A673 (cell line): ENCODE measurements at regions not wholly inside any gene's neighbourhood (a gene's known extent, or its start where the extent isn't known, plus 50 kb on each side); places are given as distances from the start of the nearest gene placed in this dataset.

Experiments
- BruUV-seq: library from RNA; stranded (reverse); fragments of 400-500 nt; replicated peaks from 2 replicates; lab custom pipeline; 2021; lab: Mats Ljungman, UMichigan
- CTCF ChIA-PET: fragments of 300-600 bp; sonication (Branson Sonifier 250); formaldehyde crosslinking; loops from one replicate; lab custom pipeline; 2022; ENCODE audit warnings: antibody characterized with exemption; lab: Charles Lee
- POLR2A ChIA-PET: fragments of 300-600 bp; sonication (Branson Sonifier 250); formaldehyde crosslinking; loops from one replicate; lab custom pipeline; 2022; ENCODE audit warnings: antibody characterized with exemption; ENCODE audit not compliant: low non-redundant PET; lab: Charles Lee
- DNase-seq: peaks from one replicate; pipeline ENCODE4 v3.0.0-alpha.2; 2015; ENCODE audit warnings: low spot score
- H3K27ac ChIP-seq: fragments of 200-600 bp; sonication (generic); 2 replicates; pipeline ENCODE4 v1.5.1; 2016; ENCODE audit warnings: mixed run types, low read depth, mild to moderate bottlenecking, mixed read lengths, antibody characterized with exemption, low read length; ENCODE audit not compliant: poor library complexity, severe bottlenecking
- H3K27me3 ChIP-seq: fragments of 200-600 bp; sonication (generic); replicated peaks from 2 replicates; pipeline ENCODE4 v1.6.1; 2017; ENCODE audit warnings: mixed run types, low read depth, mild to moderate bottlenecking, mixed read lengths, antibody characterized with exemption, low read length; ENCODE audit not compliant: insufficient read depth, poor library complexity
- H3K36me3 ChIP-seq: fragments of 200-600 bp; sonication (generic); 2 replicates; pipeline ENCODE4 v1.6.1; 2016; ENCODE audit warnings: mixed run types, mild to moderate bottlenecking, mixed read lengths, antibody characterized with exemption, low read length; ENCODE audit not compliant: insufficient read depth, poor library complexity, severe bottlenecking
- H3K4me1 ChIP-seq: fragments of 200-600 bp; sonication (generic); 2 replicates; pipeline ENCODE4 v1.6.1; 2017; ENCODE audit warnings: mixed run types, mild to moderate bottlenecking, mixed read lengths, antibody characterized with exemption, low read length; ENCODE audit not compliant: insufficient read depth, poor library complexity, severe bottlenecking
- H3K4me3 ChIP-seq: fragments of 200-600 bp; sonication (generic); 2 replicates; pipeline ENCODE4 v1.5.1; 2016; ENCODE audit warnings: low read depth, mixed run types, mild to moderate bottlenecking, mixed read lengths, low read length; ENCODE audit not compliant: poor library complexity, severe bottlenecking
- H3K9me3 ChIP-seq: fragments of 200-600 bp; sonication (generic); 2 replicates; pipeline ENCODE4 v1.6.1; 2016; ENCODE audit warnings: mixed run types, low read depth, mild to moderate bottlenecking, mixed read lengths, antibody characterized with exemption, low read length; ENCODE audit not compliant: poor library complexity, severe bottlenecking
- EZH2 ChIP-seq: fragments of 200-600 bp; sonication (generic); IDR thresholded peaks from 2 replicates; pipeline ENCODE4 v1.6.1; 2017; ENCODE audit warnings: borderline replicate concordance, low read depth, mild to moderate bottlenecking, mixed read lengths, antibody characterized with exemption, low read length; ENCODE audit not compliant: poor library complexity, severe bottlenecking
- intact Hi-C: fragments of 100-400 bp; cut with micrococcal nuclease; formaldehyde crosslinking; loops from one replicate; pipeline ENCODE4 v1.10.0; 2022; ENCODE audit not compliant: unreplicated experiment
- TF ChIP-seq, protein P1 (sequence below): fragments of 300-800, 200-600 bp; sonication (generic); conservative IDR thresholded peaks from 2 replicates; pipeline ENCODE4 v1.5.1; 2017; ENCODE audit warnings: low read depth, mild to moderate bottlenecking, antibody characterized with exemption, low read length, moderate library complexity, mixed read lengths

DNA sequence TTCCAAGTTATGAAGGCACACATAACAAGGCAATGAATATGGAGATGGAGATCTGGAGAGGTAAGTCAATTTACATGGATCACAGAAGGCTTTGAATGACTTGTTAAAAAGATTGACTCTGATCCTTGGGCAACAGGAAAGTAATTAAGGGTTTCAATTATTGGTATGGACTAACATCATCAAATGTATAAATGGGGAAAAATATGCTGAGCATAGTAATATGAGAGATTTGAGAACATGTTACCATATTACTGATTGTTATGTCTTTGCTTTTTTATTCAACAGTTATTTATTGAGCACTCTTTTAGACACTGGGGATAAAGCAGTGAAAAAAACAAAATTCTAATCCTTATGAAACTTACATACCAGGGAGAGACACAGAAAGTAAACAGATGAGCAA is 238.5 kb upstream of the ROBO1 start:
- no peak overlapping the region for H3K27ac ChIP-seq
- POLR2A ChIA-PET, result no interaction called here
- no peak for TF ChIP-seq EZH2
- TF ChIP-seq, protein P1, sequence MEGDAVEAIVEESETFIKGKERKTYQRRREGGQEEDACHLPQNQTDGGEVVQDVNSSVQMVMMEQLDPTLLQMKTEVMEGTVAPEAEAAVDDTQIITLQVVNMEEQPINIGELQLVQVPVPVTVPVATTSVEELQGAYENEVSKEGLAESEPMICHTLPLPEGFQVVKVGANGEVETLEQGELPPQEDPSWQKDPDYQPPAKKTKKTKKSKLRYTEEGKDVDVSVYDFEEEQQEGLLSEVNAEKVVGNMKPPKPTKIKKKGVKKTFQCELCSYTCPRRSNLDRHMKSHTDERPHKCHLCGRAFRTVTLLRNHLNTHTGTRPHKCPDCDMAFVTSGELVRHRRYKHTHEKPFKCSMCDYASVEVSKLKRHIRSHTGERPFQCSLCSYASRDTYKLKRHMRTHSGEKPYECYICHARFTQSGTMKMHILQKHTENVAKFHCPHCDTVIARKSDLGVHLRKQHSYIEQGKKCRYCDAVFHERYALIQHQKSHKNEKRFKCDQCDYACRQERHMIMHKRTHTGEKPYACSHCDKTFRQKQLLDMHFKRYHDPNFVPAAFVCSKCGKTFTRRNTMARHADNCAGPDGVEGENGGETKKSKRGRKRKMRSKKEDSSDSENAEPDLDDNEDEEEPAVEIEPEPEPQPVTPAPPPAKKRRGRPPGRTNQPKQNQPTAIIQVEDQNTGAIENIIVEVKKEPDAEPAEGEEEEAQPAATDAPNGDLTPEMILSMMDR, result no peak
- H3K9me3 ChIP-seq, result no peaks in the 10 kb centered on the region
- no peak for DNase-seq
- BruUV-seq, result no TSS peak
- CTCF ChIA-PET, result no interaction called here
- H3K4me3 ChIP-seq, result no peak overlapping the region
- no peaks in the 10 kb centered on the region for H3K4me1 ChIP-seq
- no peaks in the 10 kb centered on the region for H3K27me3 ChIP-seq
- no peaks in the 10 kb centered on the region for H3K36me3 ChIP-seq
- intact Hi-C loops, result no loop called here

DNA sequence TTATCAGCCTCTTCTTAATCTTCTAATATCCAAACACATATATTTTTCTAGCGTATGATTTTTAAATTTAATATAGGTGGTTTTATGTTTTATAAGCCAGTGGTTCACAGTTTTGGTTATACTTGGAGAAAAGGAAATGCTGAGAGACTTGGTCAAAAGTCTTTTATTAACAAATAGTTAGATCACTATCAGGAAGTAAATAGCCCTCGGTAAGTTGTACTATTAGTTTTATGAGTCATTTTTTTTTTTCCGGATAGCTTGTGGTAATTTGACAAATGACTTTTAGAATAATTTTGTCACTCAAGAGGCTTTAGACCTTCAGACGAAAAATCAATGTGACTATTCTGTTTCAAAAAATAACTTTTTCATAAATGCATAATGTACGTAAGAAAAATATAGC is 232.2 kb upstream of the ROBO1 start:
- Histone ChIP-seq H3K27me3 (no peaks in the 10 kb centered on the region), H3K9me3 (no peaks in the 10 kb centered on the region), H3K4me1 (no peaks in the 10 kb centered on the region), H3K27ac (no peak overlapping the region), H3K36me3 (no peaks in the 10 kb centered on the region), H3K4me3 (no peak overlapping the region)
- no peak for DNase-seq
- ChIA-PET CTCF (no interaction called here), POLR2A (no interaction called here)
- intact Hi-C loops, result no loop called here
- TF ChIP-seq EZH2, result no peak
- TF ChIP-seq, protein P1, result no peak
- no TSS peak for BruUV-seq

DNA sequence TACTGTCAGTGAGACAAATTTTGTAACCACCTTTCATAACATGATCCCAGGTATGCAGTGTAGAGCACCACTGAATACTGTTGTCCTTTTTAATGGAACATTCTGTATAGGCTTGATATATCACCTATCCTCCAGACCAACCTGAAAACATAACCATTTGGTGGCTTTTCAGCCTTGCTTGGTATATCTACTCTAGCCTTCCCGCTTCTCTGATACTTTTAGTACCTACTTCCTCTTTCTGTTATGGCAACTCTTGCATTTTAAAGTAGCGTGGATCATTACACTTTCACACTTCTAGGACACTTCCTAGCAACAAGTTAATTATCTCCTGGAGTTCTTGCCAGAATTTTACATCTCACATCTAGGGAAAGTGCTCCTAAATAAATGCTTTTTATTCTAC is 226.6 kb upstream of the ROBO1 start:
- no peak overlapping the region for H3K27ac ChIP-seq
- H3K27me3 ChIP-seq, result no peaks in the 10 kb centered on the region
- DNase-seq, result no peak
- no peaks in the 10 kb centered on the region for H3K4me1 ChIP-seq
- intact Hi-C loops, result no loop called here
- no peak overlapping the region for H3K4me3 ChIP-seq
- no TSS peak for BruUV-seq
- H3K9me3 ChIP-seq, result no peaks in the 10 kb centered on the region
- POLR2A ChIA-PET, result no interaction called here
- no peaks in the 10 kb centered on the region for H3K36me3 ChIP-seq
- CTCF ChIA-PET, result no interaction called here
- no peak for TF ChIP-seq EZH2
- TF ChIP-seq, protein P1, result no peak
